BLaER1 treated with 17β-estradiol and CSF1 and Interleukin-3, amounts not matched to agents 10 nM and 100 nM (cell line): ENCODE measurements at regions not wholly inside any gene's neighbourhood (a gene's known extent, or its start where the extent isn't known, plus 50 kb on each side); places are given as distances from the start of the nearest gene placed in this dataset.

ENCODE experiments used
- H3K27ac ChIP-seq, 11 experiments: shearing (Covaris generic); formaldehyde crosslinking; 2 replicates each; pipeline ENCODE4 v1.8.1; 2022
- H3K27me3 ChIP-seq, 11 experiments: shearing (Covaris generic); formaldehyde crosslinking; 2 replicates each; pipeline ENCODE4 v1.8.1; 2022
- H3K36me3 ChIP-seq, 11 experiments: shearing (Covaris generic); formaldehyde crosslinking; 2 replicates each; pipeline ENCODE4 v1.8.1; 2022
- H3K4me1 ChIP-seq, 10 experiments: shearing (Covaris generic); formaldehyde crosslinking; 2 replicates each; pipeline ENCODE4 v1.8.1; 2022
- H3K4me2 ChIP-seq, 11 experiments: shearing (Covaris generic); formaldehyde crosslinking; 2 replicates each; pipeline ENCODE4 v1.8.1; 2022
- H3K4me3 ChIP-seq, 10 experiments: shearing (Covaris generic); formaldehyde crosslinking; 2 replicates each; pipeline ENCODE4 v1.8.1; 2022
- H3K9ac ChIP-seq, 11 experiments: shearing (Covaris generic); formaldehyde crosslinking; 2 replicates each; pipeline ENCODE4 v1.8.1; 2022
- H3K9me3 ChIP-seq, 11 experiments: shearing (Covaris generic); formaldehyde crosslinking; replicated peaks in 1 of 11; 2 replicates each; pipeline ENCODE4 v1.8.1; 2022
- H4K20me1 ChIP-seq, 11 experiments: shearing (Covaris generic); formaldehyde crosslinking; 2 replicates each; pipeline ENCODE4 v1.8.1; 2022
- Cebpa-rat ChIP-seq, 11 experiments: shearing (Covaris generic); IDR thresholded peaks; 2 replicates each; pipeline ENCODE4 v1.8.1; 2022

DNA sequence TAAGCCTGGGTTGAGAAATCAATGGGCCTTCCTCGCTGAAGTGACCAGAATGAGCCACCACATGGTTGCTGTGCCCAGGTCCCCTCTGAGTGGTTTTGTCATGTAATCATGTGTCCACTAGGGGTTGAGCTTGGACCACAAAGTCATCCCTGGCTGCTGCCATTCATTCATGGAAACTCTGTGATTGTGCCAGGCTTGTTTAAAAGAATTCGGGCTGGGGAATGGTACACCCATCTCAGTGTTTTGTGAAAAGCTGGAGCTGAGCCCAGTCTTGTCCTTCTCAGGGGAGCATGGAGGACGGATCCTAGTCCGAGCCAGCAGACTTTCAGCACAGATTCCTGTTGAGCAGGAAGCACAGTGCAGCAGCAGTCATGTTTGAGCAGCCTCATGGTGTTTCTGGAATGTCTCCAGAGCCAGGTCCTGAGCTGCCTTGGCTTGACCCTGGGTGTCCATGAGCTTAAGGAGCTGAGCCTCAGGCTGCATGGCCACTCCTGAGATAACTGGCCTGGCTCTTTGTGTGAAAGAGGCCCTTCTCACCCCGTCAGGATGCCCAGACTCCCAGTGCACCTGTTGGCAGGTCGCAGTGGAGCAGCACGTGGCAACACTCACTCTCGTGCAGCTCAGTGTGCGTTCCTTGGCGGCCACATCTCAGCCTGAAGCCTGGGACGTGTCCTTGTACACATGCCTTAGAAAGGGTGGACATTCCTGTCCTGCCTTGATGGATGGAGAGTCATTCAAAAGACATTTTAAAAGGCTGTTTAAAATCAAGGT is 260.3 kb upstream of the TPM1 start:
- H3K4me2 ChIP-seq, result peak overlapping the region in 4 of 11 experiments; percentile 6 to 14 (median 10); a peak in 5 of 22 replicates
- no peak overlapping the region for H3K9ac ChIP-seq
- H3K36me3 ChIP-seq, result peaks cover 0 to 9% (median 0%) of the 10 kb centered on the region in 11 experiments; a peak in 1 of 22 replicates
- H3K4me3 ChIP-seq, result no peak overlapping the region
- no peaks in the 10 kb centered on the region for H3K27me3 ChIP-seq
- no peak for TF ChIP-seq Cebpa-rat (IDR thresholded peaks at IDR 0.05)
- no peaks in the 10 kb centered on the region; a peak in 1 of 22 replicates for H4K20me1 ChIP-seq
- H3K27ac ChIP-seq, result no peak overlapping the region
- H3K9me3 ChIP-seq, result no peaks in the 10 kb centered on the region
- H3K4me1 ChIP-seq, result peaks cover 15 to 29% (median 24%) of the 10 kb centered on the region in 10 experiments

DNA sequence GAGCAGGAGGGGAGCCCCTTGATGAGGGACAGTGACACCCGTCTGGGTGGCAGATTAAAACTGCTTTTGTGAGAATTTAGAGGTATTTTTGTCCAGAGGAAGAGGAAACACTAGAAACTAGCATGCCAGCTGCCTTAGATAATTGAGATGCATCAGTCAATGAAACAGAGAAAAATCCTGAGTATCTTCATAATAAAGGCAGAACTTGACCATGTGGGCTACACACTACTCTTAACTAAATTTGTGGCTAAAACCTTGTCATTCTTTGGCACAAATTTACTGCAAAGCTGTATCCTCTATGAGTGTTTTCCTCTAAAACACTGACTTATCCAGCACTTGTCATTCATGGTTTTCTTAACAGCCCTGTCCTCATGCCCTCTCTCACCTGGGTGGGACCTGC is 259.7 kb upstream of the TPM1 start:
- Histone ChIP-seq H3K27ac (no peak overlapping the region), H4K20me1 (no peaks in the 10 kb centered on the region; a peak in 1 of 22 replicates), H3K36me3 (peaks cover 0 to 9% (median 0%) of the 10 kb centered on the region in 11 experiments; a peak in 1 of 22 replicates), H3K4me3 (no peak overlapping the region), H3K9ac (no peak overlapping the region), H3K4me2 (peak overlapping the region in 5 of 11 experiments; percentile 5 to 31 (median 8); a peak in 5 of 22 replicates), H3K4me1 (peaks cover 15 to 29% (median 24%) of the 10 kb centered on the region in 10 experiments), H3K27me3 (no peaks in the 10 kb centered on the region), H3K9me3 (no peaks in the 10 kb centered on the region)
- no peak for TF ChIP-seq Cebpa-rat (IDR thresholded peaks at IDR 0.05)

DNA sequence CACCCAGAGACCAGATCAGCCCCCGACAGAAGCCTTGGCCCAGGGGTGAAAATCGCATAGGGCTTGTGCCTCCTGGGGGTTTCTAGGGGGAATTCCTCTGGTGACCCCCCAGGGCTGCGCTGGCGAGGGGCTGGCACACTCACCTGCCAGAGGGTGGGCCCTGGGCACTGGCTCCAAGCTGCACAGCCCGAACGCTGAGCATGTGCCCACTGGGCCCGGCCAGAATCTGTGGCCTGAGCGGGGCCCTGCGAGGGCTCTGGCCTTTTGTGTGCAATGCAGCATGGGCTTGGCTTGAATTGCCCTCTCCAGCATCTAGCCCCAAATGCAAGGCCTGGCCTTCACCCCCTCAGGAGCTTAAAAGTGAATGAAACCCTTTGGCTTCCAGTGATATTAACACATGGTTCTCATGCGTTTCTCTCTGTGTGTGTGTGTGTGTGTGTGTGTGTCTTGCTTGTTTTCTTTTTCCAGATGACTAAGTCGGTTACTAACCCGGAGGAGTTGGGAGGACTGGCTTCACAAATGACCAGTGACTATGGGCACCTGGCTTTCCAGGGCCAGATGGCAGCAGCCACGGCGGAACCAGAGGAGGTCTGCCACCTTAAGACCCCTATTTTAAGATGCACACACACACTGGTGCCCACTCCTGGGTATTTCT is 259.1 kb upstream of the TPM1 start:
- H4K20me1 ChIP-seq, result no peaks in the 10 kb centered on the region; a peak in 1 of 22 replicates
- peak overlapping the region in 4 of 11 experiments; percentile 5 to 31 (median 7); a peak in 4 of 22 replicates for H3K4me2 ChIP-seq
- H3K4me3 ChIP-seq, result no peak overlapping the region
- peaks cover 15 to 29% (median 24%) of the 10 kb centered on the region in 10 experiments for H3K4me1 ChIP-seq
- no peak overlapping the region for H3K9ac ChIP-seq
- no peaks in the 10 kb centered on the region for H3K9me3 ChIP-seq
- H3K27me3 ChIP-seq, result no peaks in the 10 kb centered on the region
- TF ChIP-seq Cebpa-rat (IDR thresholded peaks at IDR 0.05), result no peak
- no peak overlapping the region for H3K27ac ChIP-seq
- H3K36me3 ChIP-seq, result peaks cover 0 to 9% (median 0%) of the 10 kb centered on the region in 11 experiments; a peak in 1 of 22 replicates

DNA sequence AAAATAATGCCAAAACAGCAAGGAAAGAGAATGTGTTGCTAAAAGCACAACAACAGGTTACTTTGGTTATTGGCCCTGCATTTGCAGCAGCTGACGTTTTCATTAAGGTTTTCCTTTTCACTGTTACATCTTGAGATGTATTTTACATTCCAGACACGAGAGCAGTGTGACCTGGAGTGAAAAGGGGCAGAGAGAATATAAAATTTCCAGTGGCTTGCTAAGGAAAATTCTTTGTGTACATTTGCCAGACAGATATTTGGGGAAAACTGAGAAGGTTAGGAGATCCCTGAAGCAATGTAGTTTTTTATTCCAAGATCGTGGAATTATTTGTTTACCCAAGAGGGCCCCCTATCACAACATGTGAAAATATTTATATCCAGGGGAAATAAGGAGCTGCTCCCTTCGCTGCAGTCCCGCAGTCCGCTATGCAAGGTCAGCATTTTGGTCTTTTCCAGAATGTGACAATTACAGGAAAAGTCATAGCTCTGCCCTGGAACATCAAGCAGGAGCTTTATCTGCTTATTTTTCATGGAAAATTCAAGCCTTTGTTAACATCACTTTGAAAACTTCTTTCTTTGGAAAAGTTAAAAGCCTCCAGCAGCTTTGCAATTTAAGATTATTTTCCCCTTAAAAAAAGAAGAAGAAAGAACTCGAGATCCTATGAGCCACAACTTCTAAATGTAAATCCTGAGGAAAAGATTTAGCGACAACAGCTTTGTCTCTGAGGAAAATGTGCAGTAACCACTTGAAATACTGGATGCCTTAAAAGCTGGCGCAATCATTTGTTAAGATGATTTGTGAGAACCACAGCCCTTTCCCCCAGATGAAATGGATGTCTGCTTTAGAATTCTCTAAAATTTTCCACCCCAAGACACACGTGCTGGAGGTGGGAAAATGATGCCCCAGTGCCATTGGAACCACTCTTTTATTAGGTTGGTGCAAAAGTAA is 256.4 kb upstream of the TPM1 start:
- Histone ChIP-seq H3K9ac (no peak overlapping the region), H3K4me1 (peaks cover 5 to 33% (median 16%) of the 10 kb centered on the region in 10 experiments), H3K4me2 (no peak overlapping the region), H3K4me3 (no peak overlapping the region), H3K27me3 (no peaks in the 10 kb centered on the region), H3K27ac (no peak overlapping the region), H3K9me3 (no peaks in the 10 kb centered on the region), H3K36me3 (peaks cover 0 to 9% (median 0%) of the 10 kb centered on the region in 11 experiments; a peak in 1 of 22 replicates), H4K20me1 (no peaks in the 10 kb centered on the region; a peak in 1 of 22 replicates)
- TF ChIP-seq Cebpa-rat (IDR thresholded peaks at IDR 0.05), result no peak

DNA sequence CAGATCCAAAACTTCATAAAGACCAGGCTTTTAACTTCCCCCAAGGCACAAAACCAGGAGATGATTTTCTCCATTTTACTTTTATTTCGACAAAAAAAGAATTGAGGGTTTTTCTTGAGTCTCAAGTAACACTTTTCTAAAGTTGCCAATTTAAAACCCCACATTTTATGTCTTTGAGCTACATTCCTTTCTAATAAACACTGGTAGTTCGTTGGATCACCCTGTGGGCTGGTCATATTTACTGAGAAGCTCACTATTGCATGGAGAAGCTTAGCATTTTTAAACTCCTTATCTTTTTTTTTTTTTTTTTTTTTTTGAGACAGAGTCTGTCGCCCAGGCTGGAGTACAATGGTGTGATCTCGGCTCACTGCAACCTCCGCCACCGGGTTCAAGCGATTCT is 255.1 kb upstream of the TPM1 start:
- Histone ChIP-seq H3K9me3 (no peaks in the 10 kb centered on the region), H3K27me3 (no peaks in the 10 kb centered on the region), H4K20me1 (no peaks in the 10 kb centered on the region; a peak in 1 of 22 replicates), H3K4me3 (no peak overlapping the region), H3K9ac (no peak overlapping the region), H3K4me1 (peaks cover 0 to 40% (median 21%) of the 10 kb centered on the region in 10 experiments; a peak in 16 of 20 replicates), H3K36me3 (peaks cover 0 to 9% (median 0%) of the 10 kb centered on the region in 11 experiments; a peak in 1 of 22 replicates), H3K4me2 (no peak overlapping the region), H3K27ac (no peak overlapping the region)
- TF ChIP-seq Cebpa-rat (IDR thresholded peaks at IDR 0.05), result no peak

DNA sequence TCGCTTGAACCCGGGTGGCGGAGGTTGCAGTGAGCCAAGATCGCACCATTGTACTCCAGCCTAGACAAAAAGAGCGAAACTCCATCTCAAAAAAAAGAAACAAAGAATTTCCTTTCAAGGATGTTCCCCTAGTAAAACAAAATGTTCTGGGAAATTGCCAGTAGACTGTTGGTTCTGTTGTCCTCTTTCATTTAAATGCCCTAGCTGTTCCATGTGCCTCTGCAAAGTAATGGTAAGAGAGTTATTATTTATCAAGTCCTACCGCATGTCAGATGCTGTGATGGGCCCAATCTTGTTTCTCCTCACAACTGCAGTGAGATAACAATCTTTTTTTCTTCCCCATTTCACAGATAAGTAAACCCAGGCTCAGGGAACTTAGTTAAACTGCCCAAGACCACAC is 254.3 kb upstream of the TPM1 start:
- Histone ChIP-seq H4K20me1 (no peaks in the 10 kb centered on the region; a peak in 1 of 22 replicates), H3K27me3 (no peaks in the 10 kb centered on the region), H3K4me2 (no peak overlapping the region), H3K9ac (no peak overlapping the region), H3K9me3 (no peaks in the 10 kb centered on the region), H3K4me1 (peaks cover 0 to 40% (median 26%) of the 10 kb centered on the region in 10 experiments; a peak in 16 of 20 replicates), H3K36me3 (peaks cover 0 to 9% (median 0%) of the 10 kb centered on the region in 11 experiments; a peak in 1 of 22 replicates), H3K27ac (no peak overlapping the region), H3K4me3 (no peak overlapping the region)
- TF ChIP-seq Cebpa-rat (IDR thresholded peaks at IDR 0.05), result no peak

DNA sequence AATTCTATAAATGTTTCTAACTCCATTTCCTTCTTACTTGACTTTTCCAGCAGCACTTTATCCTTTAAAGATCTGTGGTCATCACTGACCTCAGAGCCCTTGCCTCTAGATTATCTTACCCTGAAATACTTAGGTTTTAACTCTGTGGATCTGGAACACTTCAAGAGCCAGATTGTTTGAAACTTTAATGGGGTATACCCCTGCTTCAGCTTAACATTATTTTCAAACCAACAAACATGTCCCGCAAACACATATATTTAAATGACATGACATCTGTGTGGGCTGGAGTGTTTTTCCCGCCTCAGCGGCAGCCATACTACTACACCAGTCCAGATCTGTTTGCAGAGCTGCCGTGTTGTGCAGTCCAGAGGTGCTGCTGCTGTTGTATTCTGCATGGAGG is 252.0 kb upstream of the TPM1 start:
- Histone ChIP-seq H3K9ac (no peak overlapping the region), H3K36me3 (no peaks in the 10 kb centered on the region), H3K27me3 (no peaks in the 10 kb centered on the region), H3K9me3 (no peaks in the 10 kb centered on the region), H3K4me2 (peak overlapping the region in 4 of 11 experiments; percentile 71 to 88 (median 78); a peak in 9 of 22 replicates), H3K27ac (no peak overlapping the region), H3K4me3 (no peak overlapping the region), H3K4me1 (peaks cover 0 to 51% (median 37%) of the 10 kb centered on the region in 10 experiments; a peak in 16 of 20 replicates), H4K20me1 (no peaks in the 10 kb centered on the region)
- TF ChIP-seq Cebpa-rat (IDR thresholded peaks at IDR 0.05), result no peak

DNA sequence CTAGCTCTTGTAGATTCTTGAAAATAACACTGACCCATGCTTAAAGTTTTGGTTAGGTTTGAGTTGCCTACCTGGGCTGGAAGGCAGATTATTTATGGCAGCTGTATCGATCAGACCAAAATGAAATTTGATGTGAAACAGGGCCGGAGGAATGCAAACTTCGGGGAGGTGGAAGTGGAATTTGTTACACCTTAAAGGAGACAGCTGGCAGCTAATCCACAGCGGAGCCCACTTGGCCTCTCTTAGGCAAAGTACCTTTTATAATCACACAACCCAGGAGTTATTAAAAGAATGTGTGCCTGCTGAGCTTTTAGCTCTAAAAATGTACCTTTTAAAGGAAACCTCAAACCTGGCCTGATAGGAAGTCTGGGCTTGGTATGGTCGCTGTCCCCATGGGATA is 250.9 kb upstream of the TPM1 start:
- H3K9me3 ChIP-seq, result no peaks in the 10 kb centered on the region
- peak overlapping the region in 9 of 11 experiments; percentile 34 to 88 (median 77); a peak in 18 of 22 replicates for H3K4me2 ChIP-seq
- H3K27ac ChIP-seq, result no peak overlapping the region; a peak in 2 of 22 replicates
- H3K36me3 ChIP-seq, result no peaks in the 10 kb centered on the region
- no peaks in the 10 kb centered on the region for H3K27me3 ChIP-seq
- peak overlapping the region in 1 of 10 experiments; percentile 15; a peak in 2 of 20 replicates for H3K4me3 ChIP-seq
- H3K9ac ChIP-seq, result peak overlapping the region in 3 of 11 experiments; percentile 5 to 16 (median 8); a peak in 4 of 22 replicates
- H3K4me1 ChIP-seq, result peaks cover 0 to 51% (median 37%) of the 10 kb centered on the region in 10 experiments; a peak in 16 of 20 replicates
- TF ChIP-seq Cebpa-rat (IDR thresholded peaks at IDR 0.05), result no peak
- no peaks in the 10 kb centered on the region for H4K20me1 ChIP-seq
